HUES6 (cell line): ENCODE measurements at regions not wholly inside any gene's neighbourhood (a gene's known extent, or its start where the extent isn't known, plus 50 kb on each side); places are given as distances from the start of the nearest gene placed in this dataset.
A peak's percentile ranks its signal among the peaks of the same experiment; 100 is the strongest.
"Not testable (repeated sequence)": the region's sequence is repeated elsewhere in the genome, so short reads cannot be mapped to it uniquely, and the experiment has no call there.

ENCODE experiments used
- H3K27ac ChIP-seq: 2 replicates; pipeline ENCODE4 v1.7.0; 2013; ENCODE audit warnings: low read depth, mild to moderate bottlenecking, low read length, inconsistent platforms
- H3K27me3 ChIP-seq: 2 replicates; pipeline ENCODE4 v1.6.1; 2013; ENCODE audit warnings: low read length; ENCODE audit not compliant: control insufficient read depth, insufficient read depth
- H3K36me3 ChIP-seq: 2 replicates; pipeline ENCODE4 v1.6.1; 2013; ENCODE audit warnings: low read length; ENCODE audit not compliant: control insufficient read depth, insufficient read depth
- H3K4me1 ChIP-seq: 2 replicates; pipeline ENCODE4 v1.6.1; 2013; ENCODE audit warnings: low read length; ENCODE audit not compliant: control insufficient read depth, insufficient read depth
- H3K4me3 ChIP-seq: 2 replicates; pipeline ENCODE4 v1.5.1; 2013; ENCODE audit warnings: low read depth, low read length
- H3K9ac ChIP-seq: one replicate; pipeline ENCODE4 v1.6.1; 2013; ENCODE audit warnings: mild to moderate bottlenecking, low read length
- H3K9me3 ChIP-seq: 2 replicates; pipeline ENCODE4 v1.6.1; 2013; ENCODE audit warnings: low read depth, low read length; ENCODE audit not compliant: control insufficient read depth, insufficient read depth

DNA sequence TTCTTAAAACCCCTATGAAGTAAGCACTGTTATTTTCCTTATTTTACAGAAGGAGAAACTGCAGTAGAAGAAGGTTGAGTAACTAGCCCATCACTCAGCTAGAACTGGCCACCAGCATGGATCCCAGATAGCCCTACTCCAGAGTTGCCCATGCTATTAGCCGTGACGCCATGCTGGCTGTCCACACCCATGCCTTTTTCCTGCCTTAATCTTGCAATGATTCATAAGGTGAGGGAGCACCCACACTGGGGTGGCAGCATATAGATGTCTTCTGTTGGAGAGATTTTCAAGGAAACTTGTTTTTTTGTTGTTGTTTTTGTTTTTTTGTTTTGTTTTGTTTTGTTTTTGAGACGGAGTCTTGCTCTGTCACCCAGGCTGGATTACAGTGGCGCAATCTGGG, 204.1 kb upstream of the HAAO start:
- Histone ChIP-seq H3K27me3 (no peaks in the 10 kb centered on the region), H3K27ac (no peak overlapping the region), H3K9ac (no peak overlapping the region), H3K9me3 (peaks cover 7% of the 10 kb centered on the region; the same call in 1 of the 2 replicates), H3K4me1 (no peaks in the 10 kb centered on the region; the same call in 1 of the 2 replicates), H3K4me3 (no peak overlapping the region), H3K36me3 (no peaks in the 10 kb centered on the region)

DNA sequence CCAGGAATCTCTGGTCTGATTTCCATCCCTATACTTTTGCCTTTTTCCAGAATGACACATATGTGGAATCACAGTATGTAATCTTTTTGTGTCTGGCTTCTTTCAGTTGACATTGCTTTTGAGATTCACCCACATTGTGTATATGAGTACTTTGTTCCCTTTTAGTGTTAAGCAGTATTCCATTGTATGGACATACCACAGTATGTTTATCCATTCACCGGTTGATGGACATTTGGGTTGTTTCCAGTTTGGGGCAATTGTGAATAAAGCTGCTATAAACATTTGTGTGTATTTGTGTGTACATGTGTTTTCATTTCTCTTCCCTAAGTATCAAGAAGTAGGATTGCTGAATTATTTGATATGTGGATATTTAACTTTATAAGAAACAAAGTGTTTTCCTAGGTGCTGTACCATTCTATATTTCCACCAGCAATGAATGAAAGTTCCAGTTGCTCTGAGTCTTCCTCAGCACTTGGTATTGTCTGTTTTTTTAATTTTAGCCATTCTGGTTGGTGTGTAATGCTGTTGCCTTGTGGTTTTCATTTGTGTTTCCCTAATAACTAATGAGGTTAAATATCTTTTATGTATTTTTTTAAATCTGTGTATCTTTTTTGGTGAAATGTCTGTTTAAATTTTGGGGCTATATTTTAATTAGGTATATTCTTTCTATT, 203.5 kb upstream of the HAAO start:
- H3K36me3 ChIP-seq = no peaks in the 10 kb centered on the region
- H3K27ac ChIP-seq = no peak overlapping the region
- H3K27me3 ChIP-seq = no peaks in the 10 kb centered on the region
- H3K4me1 ChIP-seq = no peaks in the 10 kb centered on the region; the same call in 1 of the 2 replicates
- H3K9me3 ChIP-seq = peaks cover 7% of the 10 kb centered on the region; the same call in 1 of the 2 replicates
- H3K4me3 ChIP-seq = no peak overlapping the region
- H3K9ac ChIP-seq = no peak overlapping the region

DNA sequence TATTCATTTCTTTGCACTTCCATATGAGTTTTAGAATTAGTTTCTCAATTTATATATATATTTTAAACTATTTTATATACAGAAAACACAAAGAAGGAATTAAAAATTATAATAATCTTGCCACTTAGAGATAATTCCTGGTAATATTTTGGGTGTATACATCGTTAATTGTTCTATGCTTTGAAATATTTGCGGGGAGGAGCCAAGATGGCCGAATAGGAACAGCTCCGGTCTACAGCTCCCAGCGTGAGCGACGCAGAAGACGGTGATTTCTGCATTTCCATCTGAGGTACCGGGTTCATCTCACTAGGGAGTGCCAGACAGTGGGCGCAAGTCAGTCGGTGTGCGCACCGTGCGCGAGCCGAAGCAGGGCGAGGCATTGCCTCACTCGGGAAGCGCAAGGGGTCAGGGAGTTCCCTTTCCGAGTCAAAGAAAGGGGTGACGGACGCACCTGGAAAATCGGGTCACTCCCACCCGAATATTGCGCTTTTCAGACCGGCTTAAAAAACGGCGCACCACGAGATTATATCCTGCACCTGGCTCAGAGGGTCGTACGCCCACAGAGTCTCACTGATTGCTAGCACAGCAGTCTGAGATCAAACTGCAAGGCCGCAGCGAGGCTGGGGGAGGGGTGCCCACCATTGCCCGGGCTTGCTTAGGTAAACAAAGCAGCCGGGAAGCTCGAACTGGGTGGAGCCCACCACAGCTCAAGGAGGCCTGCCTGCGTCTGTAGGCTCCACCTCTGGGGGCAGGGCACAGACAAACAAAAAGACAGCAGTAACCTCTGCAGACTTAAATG, 197.1 kb upstream of the HAAO start:
- not testable (repeated sequence) for H3K9ac ChIP-seq, H3K27ac ChIP-seq, H3K4me1 ChIP-seq, H3K27me3 ChIP-seq, H3K36me3 ChIP-seq, H3K9me3 ChIP-seq
- H3K4me3 ChIP-seq = peak overlapping the region; percentile 38

DNA sequence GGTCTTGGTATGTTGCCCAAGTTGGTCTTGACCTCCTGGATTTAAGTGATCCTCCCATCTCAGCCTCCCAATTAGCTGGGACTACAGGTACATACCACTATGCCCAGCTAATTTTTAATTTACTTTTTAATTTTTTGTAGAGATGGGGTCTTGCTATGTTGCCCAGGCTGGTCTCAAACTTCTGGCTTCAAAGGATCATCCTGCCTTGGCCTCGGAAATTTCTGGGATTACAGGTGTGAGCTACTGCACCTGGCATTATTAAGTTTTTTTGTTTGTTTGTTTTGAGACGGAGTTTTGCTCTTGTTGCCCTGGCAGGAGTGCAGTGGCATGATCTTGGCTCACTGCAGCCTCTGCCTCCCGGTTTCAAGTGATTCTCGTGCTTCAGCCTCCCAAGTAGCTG, 195.7 kb upstream of the HAAO start:
- H3K27ac ChIP-seq, H3K27me3 ChIP-seq, H3K9ac ChIP-seq, H3K9me3 ChIP-seq, H3K36me3 ChIP-seq, H3K4me3 ChIP-seq, H3K4me1 ChIP-seq: not testable (repeated sequence)

DNA sequence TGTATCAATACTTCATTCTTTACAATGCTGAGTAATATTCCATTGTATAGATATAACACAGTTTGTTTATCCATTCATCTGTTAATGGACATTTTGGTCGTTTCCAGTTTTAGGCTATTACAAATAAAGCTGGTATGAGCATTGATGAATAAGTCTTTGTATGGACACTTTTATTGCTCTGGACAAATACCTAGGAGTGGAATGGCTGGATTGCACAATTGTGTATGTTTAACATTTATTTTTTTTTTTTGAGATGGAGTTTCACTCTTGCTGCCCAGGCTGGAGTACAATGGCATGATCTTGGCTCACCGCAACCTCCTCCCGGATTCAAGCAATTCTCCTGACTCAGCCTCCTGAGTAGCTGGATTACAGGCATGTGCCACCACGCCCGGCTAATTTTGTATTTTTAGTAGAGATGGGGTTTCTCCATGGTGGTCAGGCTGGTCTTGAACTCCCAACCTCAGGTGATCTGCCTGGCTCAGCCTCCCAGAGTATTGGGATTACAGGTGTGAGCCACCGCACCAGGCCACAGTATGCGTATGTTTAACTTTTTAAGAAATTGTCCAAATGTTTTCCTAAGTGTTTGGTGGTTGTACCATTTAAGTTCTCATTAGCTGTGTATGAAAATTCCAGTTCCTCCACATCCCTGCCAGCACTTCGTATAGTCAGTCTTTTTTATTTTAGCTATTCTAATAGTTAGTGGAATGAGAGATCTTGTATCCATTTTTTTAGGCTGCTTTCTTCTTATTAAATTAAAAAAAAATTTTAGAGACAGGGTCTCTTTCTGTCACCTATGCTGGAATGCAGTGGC, 194.9 kb upstream of the HAAO start:
- H3K4me1 ChIP-seq = peaks cover 4% of the 10 kb centered on the region; the same call in 1 of the 2 replicates
- no peak overlapping the region for H3K9ac ChIP-seq
- H3K27me3 ChIP-seq = no peaks in the 10 kb centered on the region
- no peaks in the 10 kb centered on the region for H3K9me3 ChIP-seq
- no peaks in the 10 kb centered on the region for H3K36me3 ChIP-seq
- H3K4me3 ChIP-seq = no peak overlapping the region
- no peak overlapping the region for H3K27ac ChIP-seq

DNA sequence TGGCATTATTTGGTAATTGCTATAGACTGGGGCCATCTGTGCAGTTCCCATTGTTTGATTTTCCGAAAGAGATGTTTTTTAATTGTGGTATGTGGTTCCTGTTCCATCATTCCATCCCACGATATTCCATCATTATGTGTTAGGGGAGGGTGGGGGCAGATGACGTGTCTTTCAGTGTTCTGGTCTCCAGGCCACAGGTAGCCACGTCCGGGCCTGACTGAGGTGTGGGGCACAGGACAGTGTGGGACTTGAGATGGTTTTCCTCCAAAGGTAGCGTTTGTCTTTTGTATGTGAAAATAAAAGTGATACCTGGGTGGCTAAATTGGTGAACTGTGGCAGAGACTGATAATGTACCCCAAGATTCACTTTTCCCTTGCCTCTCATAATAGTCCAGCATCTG, 192.2 kb upstream of the HAAO start:
- Histone ChIP-seq H3K36me3 (no peaks in the 10 kb centered on the region), H3K4me3 (no peak overlapping the region), H3K4me1 (peaks cover 4% of the 10 kb centered on the region; the same call in 1 of the 2 replicates), H3K9me3 (no peaks in the 10 kb centered on the region), H3K27ac (no peak overlapping the region), H3K9ac (no peak overlapping the region), H3K27me3 (no peaks in the 10 kb centered on the region)

DNA sequence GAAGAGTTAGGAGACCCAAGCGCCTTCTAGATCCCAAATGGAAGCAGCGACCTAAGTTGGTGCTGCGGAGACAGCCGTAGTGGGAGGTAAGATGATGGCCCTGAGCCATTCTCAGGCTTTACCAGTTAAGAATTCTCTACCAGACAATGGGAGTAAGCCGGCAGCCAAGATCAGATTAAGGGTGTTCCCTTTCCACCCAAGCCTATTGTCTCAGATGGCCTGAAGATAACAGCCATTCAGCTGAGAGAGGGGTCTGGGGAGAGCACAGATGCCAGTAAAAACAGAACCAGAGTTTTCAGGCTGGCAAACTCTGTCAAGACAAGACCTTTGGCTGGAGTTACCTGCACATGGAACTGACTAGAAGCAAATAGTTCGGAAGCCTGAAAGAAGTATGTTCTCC, 191.7 kb upstream of the HAAO start:
- Histone ChIP-seq H3K36me3 (no peaks in the 10 kb centered on the region), H3K9ac (no peak overlapping the region), H3K4me1 (peaks cover 4% of the 10 kb centered on the region; the same call in 1 of the 2 replicates), H3K9me3 (no peaks in the 10 kb centered on the region), H3K27ac (no peak overlapping the region), H3K27me3 (no peaks in the 10 kb centered on the region), H3K4me3 (no peak overlapping the region)

DNA sequence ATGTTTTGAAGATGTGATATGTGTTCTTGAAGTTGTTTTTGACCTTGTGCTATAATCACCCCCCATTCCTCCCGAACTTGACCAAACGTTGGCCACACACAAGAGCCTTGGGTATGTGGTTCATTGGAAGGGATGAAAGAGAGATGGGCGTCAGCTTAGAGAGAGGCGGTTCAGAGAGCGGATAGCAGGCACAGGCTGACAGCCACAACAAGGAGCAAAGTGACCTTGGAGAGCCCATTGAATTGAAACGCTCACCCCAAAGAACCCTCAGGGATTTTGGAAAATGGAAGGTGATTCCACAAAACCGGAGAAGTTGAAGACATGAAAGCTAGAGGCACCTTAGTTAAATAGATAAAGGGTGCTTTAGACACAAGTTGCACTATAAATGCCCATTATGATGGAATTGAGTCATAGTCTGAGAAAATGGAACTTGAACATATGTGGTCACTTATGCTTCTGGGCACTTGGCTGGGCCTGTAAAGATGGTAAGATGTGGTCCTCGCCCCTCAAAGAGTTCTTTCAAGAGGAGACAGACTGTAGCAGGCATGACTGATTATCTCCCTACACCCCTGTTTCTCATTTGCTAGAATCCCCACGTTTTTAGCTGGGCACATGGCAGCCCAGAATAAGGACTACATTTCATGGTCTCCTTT, 188.5 kb upstream of the HAAO start:
- no peak overlapping the region for H3K27ac ChIP-seq
- no peak overlapping the region for H3K9ac ChIP-seq
- H3K9me3 ChIP-seq = no peaks in the 10 kb centered on the region
- H3K4me3 ChIP-seq = no peak overlapping the region
- peaks cover 4% of the 10 kb centered on the region; the same call in 1 of the 2 replicates for H3K4me1 ChIP-seq
- H3K36me3 ChIP-seq = no peaks in the 10 kb centered on the region
- H3K27me3 ChIP-seq = no peaks in the 10 kb centered on the region

DNA sequence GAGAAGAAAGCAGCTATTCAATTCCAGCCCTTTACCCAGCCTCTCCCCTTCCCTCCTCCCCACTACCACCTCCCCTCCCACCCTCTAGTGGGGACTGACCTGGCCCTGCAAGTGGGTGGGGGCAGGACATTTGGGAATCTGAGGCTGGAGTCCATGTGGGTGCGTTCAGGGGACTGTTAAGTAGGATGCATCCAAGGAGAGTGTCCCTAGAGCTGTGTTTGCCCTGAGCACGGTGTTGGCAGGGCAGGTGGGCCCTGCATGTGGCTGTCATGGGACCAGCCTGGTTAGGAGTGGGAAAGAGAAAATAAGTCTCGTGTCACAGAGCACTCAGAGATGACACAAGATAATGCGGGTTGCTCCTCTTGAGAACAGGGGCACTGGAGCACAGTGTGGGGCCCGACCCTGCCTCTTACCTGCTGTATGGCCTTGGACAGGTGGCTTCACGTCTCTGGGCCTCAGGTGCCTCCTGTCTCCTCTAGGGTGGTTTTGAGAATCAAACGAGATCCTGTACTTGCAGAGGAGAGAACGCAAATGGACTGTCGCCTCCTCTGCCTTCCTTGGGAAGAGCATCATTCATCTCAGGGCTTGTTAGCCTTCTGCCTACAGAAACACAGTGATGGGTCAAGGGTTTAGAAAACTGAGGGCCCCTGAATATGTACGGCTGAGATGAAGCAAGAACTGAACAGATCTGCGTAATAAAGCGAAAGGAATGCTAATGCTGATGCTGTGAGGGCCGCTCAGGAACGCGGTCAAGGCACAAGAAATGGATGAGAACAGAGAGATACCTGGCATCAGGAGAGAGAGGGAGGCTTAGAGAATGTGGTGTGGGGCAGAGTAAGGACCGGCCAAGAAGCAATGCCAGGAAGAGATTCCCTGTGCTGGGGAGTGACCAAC, 187.7 kb upstream of the HAAO start:
- H3K9ac ChIP-seq = no peak overlapping the region
- no peak overlapping the region for H3K4me3 ChIP-seq
- no peaks in the 10 kb centered on the region for H3K36me3 ChIP-seq
- H3K27ac ChIP-seq = no peak overlapping the region
- no peaks in the 10 kb centered on the region for H3K27me3 ChIP-seq
- H3K4me1 ChIP-seq = peaks cover 8% of the 10 kb centered on the region; the same call in 1 of the 2 replicates
- H3K9me3 ChIP-seq = no peaks in the 10 kb centered on the region

DNA sequence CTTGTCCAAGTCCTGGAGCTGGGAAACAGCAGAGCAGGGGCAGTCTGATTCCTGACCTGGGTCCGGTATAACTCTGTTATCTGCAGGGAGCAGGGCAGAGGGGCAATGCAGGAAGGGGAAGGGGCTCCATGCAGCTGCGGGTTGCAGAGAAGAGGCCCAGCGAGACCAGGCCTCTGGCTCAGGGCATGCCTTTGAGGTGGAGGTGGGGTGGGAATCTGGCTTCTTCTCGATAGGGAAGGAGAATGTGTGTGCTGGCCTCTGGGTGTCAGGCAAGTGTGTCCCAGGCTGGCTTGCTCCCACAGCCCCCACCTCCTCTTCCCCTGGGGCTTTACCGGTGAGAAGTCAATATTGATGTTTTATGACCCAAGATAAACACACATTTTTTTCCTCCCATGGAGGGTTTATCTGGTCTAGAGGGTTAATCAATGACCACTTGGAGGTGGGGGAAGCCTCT, 187.1 kb upstream of the HAAO start:
- Histone ChIP-seq H3K4me3 (no peak overlapping the region), H3K27ac (no peak overlapping the region), H3K4me1 (peaks cover 13% of the 10 kb centered on the region), H3K27me3 (no peaks in the 10 kb centered on the region), H3K36me3 (no peaks in the 10 kb centered on the region), H3K9me3 (no peaks in the 10 kb centered on the region), H3K9ac (no peak overlapping the region)
